Endodermal cell (in vitro differentiated cells): ENCODE measurements at regions not wholly inside any gene's neighbourhood (a gene's known extent, or its start where the extent isn't known, plus 50 kb on each side); places are given as distances from the start of the nearest gene placed in this dataset.
A peak's percentile ranks its signal among the peaks of the same experiment; 100 is the strongest.
"Not testable (repeated sequence)": the region's sequence is repeated elsewhere in the genome, so short reads cannot be mapped to it uniquely, and the experiment has no call there.

Experiments
- DNase-seq: peaks from one replicate; pipeline ENCODE4 v3.0.0-alpha.2; 2017
- H3K27ac ChIP-seq: 2 replicates; pipeline ENCODE4 v1.5.1; 2013; ENCODE audit warnings: mild to moderate bottlenecking, low read depth, low read length, moderate library complexity
- H3K27me3 ChIP-seq: 2 replicates; pipeline ENCODE4 v1.6.1; 2013; ENCODE audit warnings: mild to moderate bottlenecking, low read length, moderate library complexity; ENCODE audit not compliant: insufficient read depth, control insufficient read depth, poor library complexity, severe bottlenecking
- H3K36me3 ChIP-seq: 2 replicates; pipeline ENCODE4 v1.7.0; 2013; ENCODE audit warnings: mild to moderate bottlenecking, low read length, moderate library complexity; ENCODE audit not compliant: control insufficient read depth, insufficient read depth
- H3K4me1 ChIP-seq: one replicate; pipeline ENCODE4 v1.7.0; 2013; ENCODE audit warnings: low read length; ENCODE audit not compliant: control insufficient read depth, insufficient read depth
- H3K4me3 ChIP-seq: 2 replicates; pipeline ENCODE4 v1.5.1; 2013; ENCODE audit warnings: mild to moderate bottlenecking, low read length, moderate library complexity
- H3K9ac ChIP-seq: 2 replicates; pipeline ENCODE4 v1.6.1; 2013; ENCODE audit warnings: mild to moderate bottlenecking, low read length, moderate library complexity; ENCODE audit not compliant: poor library complexity, severe bottlenecking; ENCODE audit errors: extremely low read depth
- H3K9me3 ChIP-seq: 2 replicates; pipeline ENCODE4 v1.6.1; 2013; ENCODE audit warnings: mild to moderate bottlenecking, low read length, moderate library complexity; ENCODE audit not compliant: control insufficient read depth
- H3K27ac Mint-ChIP-seq: 2 replicates; pipeline ENCODE4 v1.8.0; 2020; ENCODE audit warnings: mixed read lengths
- H3K27me3 Mint-ChIP-seq: 2 replicates; pipeline ENCODE4 v1.8.0; 2021; ENCODE audit warnings: mild to moderate bottlenecking, mixed read lengths; ENCODE audit not compliant: insufficient read depth
- H3K36me3 Mint-ChIP-seq: 2 replicates; pipeline ENCODE4 v1.8.0; 2020; ENCODE audit warnings: low read depth, mixed read lengths
- H3K4me1 Mint-ChIP-seq: 2 replicates; pipeline ENCODE4 v1.8.0; 2020; ENCODE audit warnings: mixed read lengths
- H3K4me3 Mint-ChIP-seq: 2 replicates; pipeline ENCODE4 v1.8.0; 2020; ENCODE audit warnings: mild to moderate bottlenecking, moderate library complexity, mixed read lengths
- H3K9me3 Mint-ChIP-seq: 2 replicates; pipeline ENCODE4 v1.8.0; 2020; ENCODE audit warnings: mild to moderate bottlenecking, mixed read lengths
- CTCF ChIP-seq: fragments of 200-600 bp; sonication (generic); conservative IDR thresholded peaks from 2 replicates; pipeline ENCODE4 v1.5.0; 2021; ENCODE audit warnings: antibody characterized with exemption, mild to moderate bottlenecking
- WGBS, 2 experiments: methylation state at CpG; one replicate each; pipeline versions ENCODE4 v1.1.5 to v1.1.7; 2013; ENCODE audit warnings: missing lambda C conversion rate in 2 of 2, mixed read lengths in 1 of 2; ENCODE audit not compliant: insufficient coverage in 1 of 2, insufficient read length in 1 of 2; 5-methylcytosine and 5-hydroxymethylcytosine counted together

GRCh38 chr1:228945885-228946284, 210.6 kb downstream of the RHOU start:
- no peak for TF ChIP-seq CTCF
- no peak overlapping the region for H3K9ac ChIP-seq

GRCh38 chr1:228949617-228950016, 214.3 kb downstream of the RHOU start:
- not testable (repeated sequence) for H3K4me1 ChIP-seq, H3K36me3 Mint-ChIP-seq, H3K4me1 Mint-ChIP-seq, H3K4me3 Mint-ChIP-seq, H3K9ac ChIP-seq, H3K36me3 ChIP-seq, H3K9me3 Mint-ChIP-seq, H3K9me3 ChIP-seq, H3K27ac ChIP-seq, H3K27me3 Mint-ChIP-seq, H3K4me3 ChIP-seq, H3K27ac Mint-ChIP-seq, DNase-seq, H3K27me3 ChIP-seq
- 95 to 100% methylated on average over 3 to 9 of the region's 9 CpGs for WGBS, 2 experiments

More at GRCh38 chr1:228945885-228946284, 210.6 kb downstream of the RHOU start:
- no peak for DNase-seq
- no peaks in the 10 kb centered on the region for H3K27me3 ChIP-seq
- Mint-ChIP-seq H3K27ac (no peak overlapping the region), H3K4me1 (peaks cover 8% of the 10 kb centered on the region), H3K4me3 (no peak overlapping the region), H3K9me3 (no peaks in the 10 kb centered on the region), H3K36me3 (no peaks in the 10 kb centered on the region), H3K27me3 (no peaks in the 10 kb centered on the region)
- H3K36me3 ChIP-seq: no peaks in the 10 kb centered on the region
- 95 to 96% methylated on average over 2 to 3 of the region's 3 CpGs for WGBS, 2 experiments
- no peaks in the 10 kb centered on the region for H3K4me1 ChIP-seq
- no peaks in the 10 kb centered on the region for H3K9me3 ChIP-seq
- no peak overlapping the region for H3K27ac ChIP-seq
- H3K4me3 ChIP-seq: no peak overlapping the region

GRCh38 chr1:228953207-228953606, 217.9 kb downstream of the RHOU start:
- Histone ChIP-seq H3K9ac (no peak overlapping the region), H3K27me3 (no peaks in the 10 kb centered on the region), H3K27ac (no peak overlapping the region), H3K36me3 (no peaks in the 10 kb centered on the region), H3K4me1 (no peaks in the 10 kb centered on the region), H3K4me3 (no peak overlapping the region), H3K9me3 (peaks cover 18% of the 10 kb centered on the region)
- no peaks in the 10 kb centered on the region for H3K27me3 Mint-ChIP-seq
- H3K9me3 Mint-ChIP-seq: peaks cover 10% of the 10 kb centered on the region
- peak; percentile 28 for DNase-seq
- no peak for TF ChIP-seq CTCF
- no peak overlapping the region for H3K4me3 Mint-ChIP-seq
- WGBS, 2 experiments: 95 to 100% methylated on average over 2 to 4 of the region's 4 CpGs
- peaks cover 14% of the 10 kb centered on the region for H3K4me1 Mint-ChIP-seq
- H3K36me3 Mint-ChIP-seq: no peaks in the 10 kb centered on the region
- H3K27ac Mint-ChIP-seq: no peak overlapping the region

- H3K27me3 Mint-ChIP-seq, H3K36me3 Mint-ChIP-seq: not testable (repeated sequence)
Measured at GRCh38 chr1:228953808-228954207, 218.5 kb downstream of the RHOU start.

More at GRCh38 chr1:228953808-228954207, 218.5 kb downstream of the RHOU start:
- not testable (repeated sequence) for H3K36me3 ChIP-seq, H3K27ac ChIP-seq, H3K4me1 ChIP-seq, H3K4me3 Mint-ChIP-seq, H3K9me3 Mint-ChIP-seq, H3K4me3 ChIP-seq, H3K27ac Mint-ChIP-seq, H3K9ac ChIP-seq, H3K27me3 ChIP-seq
- peaks cover 20% of the 10 kb centered on the region for H3K9me3 ChIP-seq
- peak; percentile 9 for DNase-seq
- WGBS, 2 experiments: 93 to 94% methylated on average over 11 of the region's 11 CpGs
- H3K4me1 Mint-ChIP-seq: peaks cover 19% of the 10 kb centered on the region
